Cardiac muscle cell (in vitro differentiated cells and primary cell): ENCODE measurements at regions not wholly inside any gene's neighbourhood (a gene's known extent, or its start where the extent isn't known, plus 50 kb on each side); places are given as distances from the start of the nearest gene placed in this dataset.
A peak's percentile ranks its signal among the peaks of the same experiment; 100 is the strongest.

Experiments used
- DNase-seq, 2 donors: peaks; one replicate each; pipeline versions ENCODE4 v3.0.0 to v3.0.0-alpha.2; 2010 to 2017; ENCODE audit warnings: low read depth in 1 of 2, low spot score in 1 of 2
- H3K27ac ChIP-seq: fragments of 200-600 bp; sonication (generic); 2 replicates; pipeline ENCODE4 v1.5.1; 2016
- H3K27me3 ChIP-seq: fragments of 200-600 bp; sonication (generic); 2 replicates; pipeline ENCODE4 v1.6.0; 2016; ENCODE audit warnings: control low read depth
- H3K36me3 ChIP-seq: fragments of 200-600 bp; sonication (generic); 2 replicates; pipeline ENCODE4 v1.5.1; 2016; ENCODE audit warnings: control low read depth
- H3K4me1 ChIP-seq: fragments of 200-600 bp; sonication (generic); 2 replicates; pipeline ENCODE4 v1.8.1; 2017; ENCODE audit warnings: low read depth, mild to moderate bottlenecking, mixed run types
- H3K4me3 ChIP-seq: fragments of 200-600 bp; sonication (generic); 2 replicates; pipeline ENCODE4 v1.5.1; 2016; ENCODE audit warnings: mild to moderate bottlenecking
- H3K9me3 ChIP-seq: fragments of 200-600 bp; sonication (generic); 2 replicates; pipeline ENCODE4 v1.5.1; 2017; ENCODE audit warnings: low read depth, mild to moderate bottlenecking, control low read depth
- CTCF ChIP-seq: IDR thresholded peaks from 2 replicates; pipeline ENCODE4 v1.5.1; 2012; ENCODE audit warnings: low read depth, mild to moderate bottlenecking, low read length

DNA sequence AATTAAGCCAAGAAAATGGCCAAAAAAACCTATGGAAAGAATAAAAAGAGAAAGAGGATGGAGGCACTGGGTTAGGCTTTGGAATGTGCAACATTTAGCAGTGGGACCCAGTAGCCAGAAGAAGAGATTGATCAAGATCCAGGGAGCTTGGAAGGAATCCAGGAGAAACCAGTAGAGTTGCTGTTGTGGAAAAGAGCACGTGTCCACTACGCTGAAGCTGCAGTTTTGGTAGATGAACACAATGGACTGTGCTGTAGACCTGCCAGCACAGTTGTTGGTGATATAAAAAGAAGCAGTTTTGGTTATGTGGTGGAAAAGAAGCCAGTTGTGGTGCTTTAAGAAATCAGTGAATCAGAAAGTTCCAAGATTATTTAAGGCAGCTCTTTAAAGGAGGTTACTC, 802.2 kb upstream of the POM121L12 start:
- no peak for TF ChIP-seq CTCF
- Histone ChIP-seq H3K27me3 (no peaks in the 10 kb centered on the region), H3K4me3 (no peak overlapping the region)

GRCh38 chr7:52211930-52212329, 823.5 kb upstream of the POM121L12 start:
- no peaks in the 10 kb centered on the region for H3K9me3 ChIP-seq
- H3K4me3 ChIP-seq, result no peak overlapping the region
- no peaks in the 10 kb centered on the region for H3K36me3 ChIP-seq
- no peaks in the 10 kb centered on the region for H3K4me1 ChIP-seq
- H3K27ac ChIP-seq, result no peak overlapping the region
- H3K27me3 ChIP-seq, result no peaks in the 10 kb centered on the region
- no peak for DNase-seq
- TF ChIP-seq CTCF, result no peak

More for the DNA sequence above, 802.2 kb upstream of the POM121L12 start:
- H3K27ac ChIP-seq, result no peak overlapping the region
- no peaks in the 10 kb centered on the region for H3K9me3 ChIP-seq
- no peaks in the 10 kb centered on the region for H3K4me1 ChIP-seq
- DNase-seq, result no peak
- H3K36me3 ChIP-seq, result no peaks in the 10 kb centered on the region

DNA sequence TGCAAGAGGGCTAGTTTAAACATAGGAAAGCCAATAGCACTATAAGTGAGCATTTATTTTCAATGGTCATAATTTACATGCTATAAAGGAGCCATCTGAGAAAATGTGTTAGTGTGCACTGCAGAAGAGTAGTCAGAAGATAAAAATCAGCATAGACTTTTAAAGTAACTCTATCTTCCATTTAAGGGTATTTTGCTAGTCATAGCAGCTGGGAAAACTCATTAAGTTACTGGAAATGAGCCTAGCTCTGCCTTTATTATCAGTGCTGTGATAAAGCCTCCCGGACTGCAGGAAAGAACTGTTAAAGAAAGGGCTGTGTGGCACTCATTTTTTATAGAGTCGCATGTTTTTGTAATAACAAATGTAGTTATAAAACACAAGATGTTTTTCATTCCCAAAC, 825.8 kb upstream of the POM121L12 start:
- DNase-seq, result peak in 1 of 2 donors; percentile 0
- H3K4me3 ChIP-seq, result no peak overlapping the region
- no peaks in the 10 kb centered on the region for H3K36me3 ChIP-seq
- H3K9me3 ChIP-seq, result no peaks in the 10 kb centered on the region
- H3K27me3 ChIP-seq, result no peaks in the 10 kb centered on the region
- no peak for TF ChIP-seq CTCF
- H3K27ac ChIP-seq, result no peak overlapping the region
- no peaks in the 10 kb centered on the region for H3K4me1 ChIP-seq

DNA sequence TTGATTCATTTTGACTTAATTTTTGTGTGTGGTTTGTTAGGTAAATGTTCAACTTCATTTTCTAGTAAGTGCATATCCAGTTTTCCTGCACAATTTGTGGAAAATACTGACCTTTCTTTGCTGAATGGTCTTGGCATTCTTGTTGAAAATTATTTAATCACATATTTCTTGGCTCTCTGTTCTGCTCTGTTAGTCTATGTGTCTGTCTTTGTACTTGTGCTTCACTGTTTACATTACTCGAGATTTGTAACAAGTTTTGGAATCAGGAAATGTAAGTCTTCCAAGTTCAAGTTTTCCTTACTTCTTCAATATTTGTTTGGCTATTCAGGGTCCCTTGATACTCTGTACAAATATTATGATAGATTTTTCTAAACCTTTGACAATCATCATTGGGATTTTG, 838.2 kb upstream of the POM121L12 start:
- H3K27ac ChIP-seq, result no peak overlapping the region
- H3K36me3 ChIP-seq, result no peaks in the 10 kb centered on the region
- DNase-seq, result no peak
- no peaks in the 10 kb centered on the region for H3K9me3 ChIP-seq
- no peak overlapping the region for H3K4me3 ChIP-seq
- no peaks in the 10 kb centered on the region for H3K4me1 ChIP-seq
- H3K27me3 ChIP-seq, result no peaks in the 10 kb centered on the region
- TF ChIP-seq CTCF, result no peak

DNA sequence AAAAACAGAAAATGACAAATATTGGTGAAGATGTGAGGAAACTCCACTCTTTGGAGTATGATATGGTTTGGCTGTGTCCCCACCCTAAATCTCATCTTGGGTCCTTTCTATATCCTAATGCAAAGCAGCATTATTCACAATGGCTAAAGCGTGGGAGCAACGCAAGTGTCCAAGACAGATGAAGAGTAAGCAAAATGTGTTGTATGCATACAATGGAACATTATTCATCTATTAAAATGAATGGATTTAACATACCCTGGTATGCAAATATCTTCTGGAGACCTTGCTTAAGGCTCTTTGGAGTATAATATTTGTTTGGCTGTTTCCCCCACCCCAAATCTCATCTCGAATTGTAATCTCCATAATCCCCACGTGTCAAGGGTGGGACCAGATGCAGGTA, 839.8 kb upstream of the POM121L12 start:
- DNase-seq, result no peak
- Histone ChIP-seq H3K27me3 (no peaks in the 10 kb centered on the region), H3K4me1 (no peaks in the 10 kb centered on the region), H3K4me3 (no peak overlapping the region), H3K9me3 (no peaks in the 10 kb centered on the region), H3K27ac (no peak overlapping the region), H3K36me3 (no peaks in the 10 kb centered on the region)
- no peak for TF ChIP-seq CTCF
